ENCODE measurements at regions not wholly inside any gene's neighbourhood (a gene's known extent, or its start where the extent isn't known, plus 50 kb on each side); places are given as distances from the start of the nearest gene placed in this dataset.

DNA sequence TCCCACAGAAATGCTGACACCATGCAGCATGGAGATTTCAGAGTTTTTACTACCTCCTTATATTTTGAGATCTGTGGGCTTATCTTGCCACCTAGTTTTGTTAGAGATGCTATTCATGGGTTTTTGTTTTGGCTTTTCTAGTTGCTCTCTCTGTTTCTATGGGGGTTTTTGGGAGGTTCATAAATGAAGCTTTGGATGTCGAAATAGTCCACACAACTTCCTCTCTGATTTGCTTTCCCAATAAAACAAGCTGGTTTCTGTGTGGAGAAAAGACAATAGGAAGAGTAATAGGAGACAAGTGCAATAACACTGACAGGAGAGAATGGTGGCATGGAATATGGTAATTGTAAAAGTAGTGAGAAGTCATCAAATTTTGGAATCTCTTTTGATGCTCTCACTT is 106.8 kb upstream of the GPR149 start:
- TF ChIP-seq, protein P1, sequence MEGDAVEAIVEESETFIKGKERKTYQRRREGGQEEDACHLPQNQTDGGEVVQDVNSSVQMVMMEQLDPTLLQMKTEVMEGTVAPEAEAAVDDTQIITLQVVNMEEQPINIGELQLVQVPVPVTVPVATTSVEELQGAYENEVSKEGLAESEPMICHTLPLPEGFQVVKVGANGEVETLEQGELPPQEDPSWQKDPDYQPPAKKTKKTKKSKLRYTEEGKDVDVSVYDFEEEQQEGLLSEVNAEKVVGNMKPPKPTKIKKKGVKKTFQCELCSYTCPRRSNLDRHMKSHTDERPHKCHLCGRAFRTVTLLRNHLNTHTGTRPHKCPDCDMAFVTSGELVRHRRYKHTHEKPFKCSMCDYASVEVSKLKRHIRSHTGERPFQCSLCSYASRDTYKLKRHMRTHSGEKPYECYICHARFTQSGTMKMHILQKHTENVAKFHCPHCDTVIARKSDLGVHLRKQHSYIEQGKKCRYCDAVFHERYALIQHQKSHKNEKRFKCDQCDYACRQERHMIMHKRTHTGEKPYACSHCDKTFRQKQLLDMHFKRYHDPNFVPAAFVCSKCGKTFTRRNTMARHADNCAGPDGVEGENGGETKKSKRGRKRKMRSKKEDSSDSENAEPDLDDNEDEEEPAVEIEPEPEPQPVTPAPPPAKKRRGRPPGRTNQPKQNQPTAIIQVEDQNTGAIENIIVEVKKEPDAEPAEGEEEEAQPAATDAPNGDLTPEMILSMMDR (IDR thresholded peaks at IDR 0.05) = no peak
- TF ChIP-seq POLR2A (IDR thresholded peaks at IDR 0.05) = no peak
